ENCODE measurements at regions not wholly inside any gene's neighbourhood (a gene's known extent, or its start where the extent isn't known, plus 50 kb on each side); places are given as distances from the start of the nearest gene placed in this dataset.

GRCh38 chr20:6635034-6635736 is 132.3 kb upstream of the BMP2 start:
- no peak for DNase-seq (ENCODE audit: low spot score in 2 of 2, unreplicated experiment in 2 of 2)
- H3K9me3 Mint-ChIP-seq = peaks cover 5% of the 10 kb centered on the region
- TF ChIP-seq CTCF (IDR thresholded peaks at IDR 0.05; ENCODE audit: unreplicated experiment) = no peak

GRCh38 chr20:6632187-6632586 is 135.3 kb upstream of the BMP2 start:
- TF ChIP-seq CTCF (IDR thresholded peaks at IDR 0.05; ENCODE audit: unreplicated experiment) = no peak
- Mint-ChIP-seq H3K4me3 (no peak overlapping the region), H3K27me3 (ENCODE audit: low read depth) (peaks cover 2% of the 10 kb centered on the region), H3K36me3 (no peaks in the 10 kb centered on the region), H3K9me3 (no peaks in the 10 kb centered on the region), H3K4me1 (peaks cover 24% of the 10 kb centered on the region), H3K27ac (peak overlapping the region; percentile 13)
- peak in 1 of 2 experiments; percentile 27 for DNase-seq (ENCODE audit: low spot score in 2 of 2, unreplicated experiment in 2 of 2)

More at GRCh38 chr20:6635034-6635736, 132.3 kb upstream of the BMP2 start:
- Mint-ChIP-seq H3K27me3 (ENCODE audit: low read depth) (no peaks in the 10 kb centered on the region), H3K36me3 (no peaks in the 10 kb centered on the region), H3K27ac (no peak overlapping the region), H3K4me1 (peaks cover 24% of the 10 kb centered on the region), H3K4me3 (no peak overlapping the region)

- H3K36me3 Mint-ChIP-seq = peaks cover 2% of the 10 kb centered on the region
- no peak overlapping the region for H3K27ac Mint-ChIP-seq
- DNase-seq (ENCODE audit: low spot score in 2 of 2, unreplicated experiment in 2 of 2) = no peak
- TF ChIP-seq CTCF (IDR thresholded peaks at IDR 0.05; ENCODE audit: unreplicated experiment) = no peak
- H3K27me3 Mint-ChIP-seq (ENCODE audit: low read depth) = peaks cover 2% of the 10 kb centered on the region
- no peak overlapping the region for H3K4me3 Mint-ChIP-seq
- H3K4me1 Mint-ChIP-seq = peaks cover 22% of the 10 kb centered on the region
- H3K9me3 Mint-ChIP-seq = peaks cover 9% of the 10 kb centered on the region
These were observed 137.0 kb upstream of the BMP2 start for GRCh38 chr20:6630514-6630913.

GRCh38 chr20:6629564-6629963 is 137.9 kb upstream of the BMP2 start:
- Mint-ChIP-seq H3K36me3 (peaks cover 2% of the 10 kb centered on the region), H3K27me3 (ENCODE audit: low read depth) (peaks cover 2% of the 10 kb centered on the region), H3K27ac (no peak overlapping the region), H3K9me3 (peaks cover 9% of the 10 kb centered on the region), H3K4me1 (peaks cover 18% of the 10 kb centered on the region), H3K4me3 (no peak overlapping the region)
- no peak for TF ChIP-seq CTCF (IDR thresholded peaks at IDR 0.05; ENCODE audit: unreplicated experiment)
- DNase-seq (ENCODE audit: low spot score in 2 of 2, unreplicated experiment in 2 of 2) = no peak

- H3K4me1 Mint-ChIP-seq = peaks cover 6% of the 10 kb centered on the region
- H3K9me3 Mint-ChIP-seq = peaks cover 9% of the 10 kb centered on the region
- TF ChIP-seq CTCF (IDR thresholded peaks at IDR 0.05; ENCODE audit: unreplicated experiment) = no peak
- peaks cover 2% of the 10 kb centered on the region for H3K27me3 Mint-ChIP-seq (ENCODE audit: low read depth)
- no peak for DNase-seq (ENCODE audit: low spot score in 2 of 2, unreplicated experiment in 2 of 2)
- peaks cover 2% of the 10 kb centered on the region for H3K36me3 Mint-ChIP-seq
- H3K4me3 Mint-ChIP-seq = no peak overlapping the region
- no peak overlapping the region for H3K27ac Mint-ChIP-seq
These were observed 140.7 kb upstream of the BMP2 start for GRCh38 chr20:6626805-6627204.
